Lower leg skin (tissue), 3 donors: ENCODE measurements at regions not wholly inside any gene's neighbourhood (a gene's known extent, or its start where the extent isn't known, plus 50 kb on each side); places are given as distances from the start of the nearest gene placed in this dataset.

ENCODE experiments used
- CTCF ChIP-seq, 3 donors: fragments of 450-650 bp; IDR thresholded peaks; one replicate each; pipeline ENCODE4 v1.5.1; 2016; ENCODE audit warnings: antibody characterized with exemption in 3 of 3, mild to moderate bottlenecking in 3 of 3, moderate library complexity in 2 of 3
- POLR2A ChIP-seq, 2 donors: fragments of 450-650 bp; IDR thresholded peaks; one replicate each; pipeline ENCODE4 v1.6.1; 2016 to 2017; ENCODE audit warnings: antibody characterized with exemption in 2 of 2, mild to moderate bottlenecking in 1 of 2, moderate library complexity in 1 of 2

- TF ChIP-seq POLR2A (IDR thresholded peaks at IDR 0.05) (no peak), CTCF (IDR thresholded peaks at IDR 0.05) (no peak)
These were observed 167.4 kb upstream of the FOXG1 start for GRCh38 chr14:28599191-28599590.
